Hematopoietic multipotent progenitor cell treated with erythropoietin and hydrocortisone succinate and interleukin-3 and kit ligand, for 6 days (in vitro differentiated cells): ENCODE measurements at regions not wholly inside any gene's neighbourhood (a gene's known extent, or its start where the extent isn't known, plus 50 kb on each side); places are given as distances from the start of the nearest gene placed in this dataset.
"Not testable (repeated sequence)": the region's sequence is repeated elsewhere in the genome, so short reads cannot be mapped to it uniquely, and the experiment has no call there.

Source experiments
- DNase-seq: peaks from one replicate; pipeline ENCODE4 v3.0.0-alpha.2; 2015

- DNase-seq = no peak
Observed at GRCh38 chr5:169411786-169412430, 111.0 kb upstream of the SLIT3 start.

GRCh38 chr5:169410996-169411783 lies 110.3 kb upstream of the SLIT3 start:
- DNase-seq = no peak

GRCh38 chr5:169408731-169409130 lies 107.8 kb upstream of the SLIT3 start:
- no peak for DNase-seq

- DNase-seq = no peak
Observed at GRCh38 chr5:169408171-169408570, 107.2 kb upstream of the SLIT3 start.

- no peak for DNase-seq
Observed at GRCh38 chr5:169404223-169404622, 103.3 kb upstream of the SLIT3 start.

GRCh38 chr5:169398515-169398914 lies 97.6 kb upstream of the SLIT3 start:
- DNase-seq = no peak

GRCh38 chr5:169395136-169395535 lies 94.2 kb upstream of the SLIT3 start:
- no peak for DNase-seq

GRCh38 chr5:169394371-169394770 lies 93.4 kb upstream of the SLIT3 start:
- no peak for DNase-seq

- DNase-seq = no peak
Observed at GRCh38 chr5:169393907-169394306, 93.0 kb upstream of the SLIT3 start.

- no peak for DNase-seq
Observed at GRCh38 chr5:169390265-169390664, 89.3 kb upstream of the SLIT3 start.

- DNase-seq = no peak
Observed at GRCh38 chr5:169389318-169389717, 88.4 kb upstream of the SLIT3 start.

- DNase-seq = no peak
Observed at GRCh38 chr5:169385636-169386035, 84.7 kb upstream of the SLIT3 start.

GRCh38 chr5:169384661-169385060 lies 83.7 kb upstream of the SLIT3 start:
- DNase-seq = no peak

- DNase-seq = no peak
Observed at GRCh38 chr5:169374761-169375160, 73.8 kb upstream of the SLIT3 start.

- no peak for DNase-seq
Observed at GRCh38 chr5:169374111-169374510, 73.2 kb upstream of the SLIT3 start.

- DNase-seq = not testable (repeated sequence)
Observed at GRCh38 chr5:169371801-169372200, 70.9 kb upstream of the SLIT3 start.

GRCh38 chr5:169369130-169369529 lies 68.2 kb upstream of the SLIT3 start:
- no peak for DNase-seq

- DNase-seq = no peak
Observed at GRCh38 chr5:169367861-169368260, 66.9 kb upstream of the SLIT3 start.

GRCh38 chr5:169357291-169357690 lies 56.4 kb upstream of the SLIT3 start:
- no peak for DNase-seq

- DNase-seq = no peak
Observed at GRCh38 chr5:169356811-169357210, 55.9 kb upstream of the SLIT3 start.

GRCh38 chr5:169356181-169356580 lies 55.2 kb upstream of the SLIT3 start:
- no peak for DNase-seq

- no peak for DNase-seq
Observed at GRCh38 chr5:169354921-169355320, 54.0 kb upstream of the SLIT3 start.

- no peak for DNase-seq
Observed at GRCh38 chr5:169354263-169354662, 53.3 kb upstream of the SLIT3 start.

GRCh38 chr5:169352901-169353300 lies 52.0 kb upstream of the SLIT3 start:
- DNase-seq = no peak

GRCh38 chr5:169351721-169352120 lies 50.8 kb upstream of the SLIT3 start:
- no peak for DNase-seq
